ENCODE measurements at regions not wholly inside any gene's neighbourhood (a gene's known extent, or its start where the extent isn't known, plus 50 kb on each side); places are given as distances from the start of the nearest gene placed in this dataset.

DNA sequence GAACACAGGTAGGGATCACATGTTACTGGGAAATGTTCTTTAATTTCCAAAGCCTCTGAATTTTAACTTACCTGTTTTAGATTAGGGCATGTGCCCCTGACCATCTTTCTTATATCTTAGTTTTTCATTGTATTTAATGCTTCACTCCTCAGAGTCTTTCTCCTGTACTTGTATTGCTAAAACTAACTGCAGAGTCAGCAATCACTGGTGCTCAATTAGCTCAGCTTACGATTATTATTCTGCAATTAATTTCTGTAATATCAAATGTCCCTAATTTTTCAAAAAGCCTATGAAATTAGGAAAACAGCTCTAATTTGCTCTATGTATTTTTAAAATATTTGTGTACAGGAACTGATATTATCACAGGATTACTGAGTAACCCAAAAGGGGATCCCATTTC lies 693.2 kb upstream of the SLC8A1 start:
- no peak overlapping the region for H3K27ac ChIP-seq (ENCODE audit: low read depth, low read length, poor library complexity, severe bottlenecking)
- POLR2A ChIA-PET, result no interaction called here
- no peak overlapping the region for H2AFZ ChIP-seq (ENCODE audit: low read length)
- no peaks in the 10 kb centered on the region for H3K4me1 ChIP-seq (ENCODE audit: insufficient read depth, low read length, poor library complexity, severe bottlenecking)
- BruUV-seq (replicated peaks), result no TSS peak
- no peaks in the 10 kb centered on the region for H3K9me2 ChIP-seq (ENCODE audit: insufficient read depth, low read length)
- H3K4me2 ChIP-seq (ENCODE audit: low read length), result no peak overlapping the region
- CTCF ChIA-PET (ENCODE audit: unreplicated experiment), result no interaction called here
- no peaks in the 10 kb centered on the region for H3K9me3 ChIP-seq (ENCODE audit: low read length)
- H4K20me1 ChIP-seq (ENCODE audit: insufficient read depth, low read length), result no peaks in the 10 kb centered on the region; the same call in 1 of the 2 replicates
- H3K36me3 ChIP-seq (ENCODE audit: insufficient read depth, low read length), result no peaks in the 10 kb centered on the region
- no peaks in the 10 kb centered on the region for H3K79me2 ChIP-seq (ENCODE audit: insufficient read depth, low read depth, low read length)
- no peak for DNase-seq (ENCODE audit: low spot score)
- H3K4me3 ChIP-seq (ENCODE audit: low read depth, low read length, poor library complexity, severe bottlenecking), result no peak overlapping the region
- TF ChIP-seq EZH2phosphoT487 (IDR thresholded peaks at IDR 0.05; ENCODE audit: borderline replicate concordance, low read depth, low read length), result no peak
- TF ChIP-seq, protein P1, sequence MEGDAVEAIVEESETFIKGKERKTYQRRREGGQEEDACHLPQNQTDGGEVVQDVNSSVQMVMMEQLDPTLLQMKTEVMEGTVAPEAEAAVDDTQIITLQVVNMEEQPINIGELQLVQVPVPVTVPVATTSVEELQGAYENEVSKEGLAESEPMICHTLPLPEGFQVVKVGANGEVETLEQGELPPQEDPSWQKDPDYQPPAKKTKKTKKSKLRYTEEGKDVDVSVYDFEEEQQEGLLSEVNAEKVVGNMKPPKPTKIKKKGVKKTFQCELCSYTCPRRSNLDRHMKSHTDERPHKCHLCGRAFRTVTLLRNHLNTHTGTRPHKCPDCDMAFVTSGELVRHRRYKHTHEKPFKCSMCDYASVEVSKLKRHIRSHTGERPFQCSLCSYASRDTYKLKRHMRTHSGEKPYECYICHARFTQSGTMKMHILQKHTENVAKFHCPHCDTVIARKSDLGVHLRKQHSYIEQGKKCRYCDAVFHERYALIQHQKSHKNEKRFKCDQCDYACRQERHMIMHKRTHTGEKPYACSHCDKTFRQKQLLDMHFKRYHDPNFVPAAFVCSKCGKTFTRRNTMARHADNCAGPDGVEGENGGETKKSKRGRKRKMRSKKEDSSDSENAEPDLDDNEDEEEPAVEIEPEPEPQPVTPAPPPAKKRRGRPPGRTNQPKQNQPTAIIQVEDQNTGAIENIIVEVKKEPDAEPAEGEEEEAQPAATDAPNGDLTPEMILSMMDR (conservative IDR thresholded peaks at IDR 0.05; ENCODE audit: low read length), result no peak
- intact Hi-C loops (cut with micrococcal nuclease; ENCODE audit: unreplicated experiment), result no loop called here

DNA sequence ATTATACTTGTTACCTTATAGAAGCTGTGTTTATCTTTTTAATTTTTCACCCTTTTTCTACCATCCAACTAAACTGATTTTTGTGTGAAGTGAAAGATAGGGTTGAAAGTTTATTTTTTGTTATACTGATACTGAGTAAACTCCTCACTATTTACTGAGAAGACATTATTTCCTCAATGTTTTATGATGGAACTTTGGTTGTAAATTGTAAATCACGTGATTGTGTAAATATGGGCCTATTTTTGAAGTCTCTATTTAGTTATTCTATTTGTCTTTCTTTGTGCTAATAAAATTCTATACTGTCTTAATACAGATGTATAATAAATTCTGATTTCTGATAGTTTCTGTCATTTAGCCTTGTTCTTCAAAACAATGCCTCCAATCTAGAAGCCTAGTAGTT lies 697.2 kb upstream of the SLC8A1 start:
- H3K4me2 ChIP-seq (ENCODE audit: low read length), result no peak overlapping the region
- no peaks in the 10 kb centered on the region for H3K4me1 ChIP-seq (ENCODE audit: insufficient read depth, low read length, poor library complexity, severe bottlenecking)
- ChIA-PET CTCF (ENCODE audit: unreplicated experiment) (no interaction called here), POLR2A (interaction anchor here (0.7 kb wide), 1 partner anchor 105 kb away, joined by 3 read pairs; no protein-coding TSS in a partner anchor)
- no peak overlapping the region for H3K4me3 ChIP-seq (ENCODE audit: low read depth, low read length, poor library complexity, severe bottlenecking)
- no peaks in the 10 kb centered on the region for H3K36me3 ChIP-seq (ENCODE audit: insufficient read depth, low read length)
- no peaks in the 10 kb centered on the region; the same call in 1 of the 2 replicates for H4K20me1 ChIP-seq (ENCODE audit: insufficient read depth, low read length)
- no peaks in the 10 kb centered on the region for H3K9me3 ChIP-seq (ENCODE audit: low read length)
- TF ChIP-seq EZH2phosphoT487 (IDR thresholded peaks at IDR 0.05; ENCODE audit: borderline replicate concordance, low read depth, low read length), result no peak
- TF ChIP-seq, protein P1 (conservative IDR thresholded peaks at IDR 0.05; ENCODE audit: low read length), result no peak
- no peaks in the 10 kb centered on the region for H3K79me2 ChIP-seq (ENCODE audit: insufficient read depth, low read depth, low read length)
- no peaks in the 10 kb centered on the region for H3K9me2 ChIP-seq (ENCODE audit: insufficient read depth, low read length)
- H2AFZ ChIP-seq (ENCODE audit: low read length), result no peak overlapping the region
- no peak for DNase-seq (ENCODE audit: low spot score)
- intact Hi-C loops (cut with micrococcal nuclease; ENCODE audit: unreplicated experiment), result no loop called here
- no peak overlapping the region for H3K27ac ChIP-seq (ENCODE audit: low read depth, low read length, poor library complexity, severe bottlenecking)
- no TSS peak for BruUV-seq (replicated peaks)

DNA sequence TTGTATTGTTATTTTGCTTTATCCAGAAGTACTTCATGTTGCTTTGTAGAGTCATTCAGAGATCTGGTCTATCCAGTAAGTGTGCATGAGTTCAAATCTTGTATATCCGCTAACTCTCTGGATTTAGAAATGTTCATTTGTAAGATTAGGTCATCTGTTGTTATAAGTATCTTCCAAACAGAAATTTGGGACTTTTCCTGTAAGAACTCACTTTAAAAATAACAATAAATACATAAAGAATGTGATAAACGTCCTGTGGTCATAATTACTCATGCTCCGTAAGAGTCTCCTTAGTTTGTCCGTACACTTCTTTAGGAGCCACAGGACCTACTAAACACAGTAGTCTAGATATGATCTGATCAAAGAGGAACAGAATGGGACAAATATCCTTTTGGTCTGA lies 699.9 kb upstream of the SLC8A1 start:
- Histone ChIP-seq H3K79me2 (ENCODE audit: insufficient read depth, low read depth, low read length) (no peaks in the 10 kb centered on the region), H3K4me1 (ENCODE audit: insufficient read depth, low read length, poor library complexity, severe bottlenecking) (no peaks in the 10 kb centered on the region), H3K27ac (ENCODE audit: low read depth, low read length, poor library complexity, severe bottlenecking) (no peak overlapping the region), H3K4me3 (ENCODE audit: low read depth, low read length, poor library complexity, severe bottlenecking) (no peak overlapping the region), H3K9me3 (ENCODE audit: low read length) (no peaks in the 10 kb centered on the region), H3K9me2 (ENCODE audit: insufficient read depth, low read length) (no peaks in the 10 kb centered on the region), H3K36me3 (ENCODE audit: insufficient read depth, low read length) (no peaks in the 10 kb centered on the region), H3K4me2 (ENCODE audit: low read length) (no peak overlapping the region), H4K20me1 (ENCODE audit: insufficient read depth, low read length) (no peaks in the 10 kb centered on the region), H2AFZ (ENCODE audit: low read length) (no peak overlapping the region)
- no TSS peak for BruUV-seq (replicated peaks)
- ChIA-PET CTCF (ENCODE audit: unreplicated experiment) (no interaction called here), POLR2A (interaction anchor here (1.1 kb wide), 1 partner anchor 9 kb away, joined by 3 read pairs; no protein-coding TSS in a partner anchor)
- DNase-seq (ENCODE audit: low spot score), result no peak
- TF ChIP-seq EZH2phosphoT487 (IDR thresholded peaks at IDR 0.05; ENCODE audit: borderline replicate concordance, low read depth, low read length), result no peak
- TF ChIP-seq, protein P1 (conservative IDR thresholded peaks at IDR 0.05; ENCODE audit: low read length), result no peak
- intact Hi-C loops (cut with micrococcal nuclease; ENCODE audit: unreplicated experiment), result no loop called here
